Mesothelial cell of epicardium (in vitro differentiated cells): ENCODE measurements at regions not wholly inside any gene's neighbourhood (a gene's known extent, or its start where the extent isn't known, plus 50 kb on each side); places are given as distances from the start of the nearest gene placed in this dataset.

Source experiments
- DNase-seq, 2 experiments: peaks; one replicate each; pipeline ENCODE4 v3.0.0; 2021; ENCODE audit warnings: low spot score in 2 of 2; ENCODE audit not compliant: unreplicated experiment in 2 of 2
- H3K27ac Mint-ChIP-seq: 2 replicates; pipeline ENCODE4 v1.8.0; 2021; ENCODE audit warnings: mixed read lengths
- H3K27me3 Mint-ChIP-seq: 2 replicates; pipeline ENCODE4 v1.8.0; 2021; ENCODE audit warnings: low read depth, mixed read lengths
- H3K36me3 Mint-ChIP-seq: 2 replicates; pipeline ENCODE4 v1.8.0; 2021; ENCODE audit warnings: mixed read lengths
- H3K4me1 Mint-ChIP-seq: 2 replicates; pipeline ENCODE4 v1.8.0; 2021; ENCODE audit warnings: mixed read lengths
- H3K4me3 Mint-ChIP-seq: 2 replicates; pipeline ENCODE4 v1.8.0; 2021; ENCODE audit warnings: mild to moderate bottlenecking, moderate library complexity, mixed read lengths
- H3K9me3 Mint-ChIP-seq: 2 replicates; pipeline ENCODE4 v1.8.0; 2021; ENCODE audit warnings: mixed read lengths
- CTCF ChIP-seq: fragments of 200-600 bp; sonication (generic); IDR thresholded peaks from one replicate; pipeline ENCODE4 v1.5.0; 2021; ENCODE audit warnings: antibody characterized with exemption; ENCODE audit not compliant: unreplicated experiment

- Mint-ChIP-seq H3K9me3 (peaks cover 10% of the 10 kb centered on the region), H3K4me1 (no peaks in the 10 kb centered on the region), H3K27ac (no peak overlapping the region), H3K4me3 (no peak overlapping the region), H3K36me3 (no peaks in the 10 kb centered on the region), H3K27me3 (peaks cover 8% of the 10 kb centered on the region)
- no peak for TF ChIP-seq CTCF
- DNase-seq: no peak
Measured at GRCh38 chr4:14668296-14668695, 334.0 kb upstream of the CPEB2 start.

- no peak for TF ChIP-seq CTCF
- no peak for DNase-seq
- H3K4me3 Mint-ChIP-seq: no peak overlapping the region
- H3K27ac Mint-ChIP-seq: no peak overlapping the region
- no peaks in the 10 kb centered on the region for H3K4me1 Mint-ChIP-seq
- peaks cover 11% of the 10 kb centered on the region for H3K27me3 Mint-ChIP-seq
- no peaks in the 10 kb centered on the region for H3K36me3 Mint-ChIP-seq
- peaks cover 10% of the 10 kb centered on the region for H3K9me3 Mint-ChIP-seq
Measured at GRCh38 chr4:14669371-14669770, 332.9 kb upstream of the CPEB2 start.

GRCh38 chr4:14671146-14671545 lies 331.1 kb upstream of the CPEB2 start:
- no peak for TF ChIP-seq CTCF

GRCh38 chr4:14675279-14675985 lies 326.8 kb upstream of the CPEB2 start:
- Mint-ChIP-seq H3K9me3 (no peaks in the 10 kb centered on the region), H3K27me3 (peaks cover 12% of the 10 kb centered on the region), H3K4me3 (no peak overlapping the region), H3K4me1 (no peaks in the 10 kb centered on the region), H3K36me3 (no peaks in the 10 kb centered on the region), H3K27ac (no peak overlapping the region)
- DNase-seq: no peak
- TF ChIP-seq CTCF: no peak

More at GRCh38 chr4:14671146-14671545, 331.1 kb upstream of the CPEB2 start:
- peaks cover 5% of the 10 kb centered on the region for H3K9me3 Mint-ChIP-seq
- no peaks in the 10 kb centered on the region for H3K36me3 Mint-ChIP-seq
- no peak overlapping the region for H3K27ac Mint-ChIP-seq
- H3K4me3 Mint-ChIP-seq: no peak overlapping the region
- H3K4me1 Mint-ChIP-seq: no peaks in the 10 kb centered on the region
- H3K27me3 Mint-ChIP-seq: peaks cover 11% of the 10 kb centered on the region
- no peak for DNase-seq

- Mint-ChIP-seq H3K36me3 (no peaks in the 10 kb centered on the region), H3K9me3 (peaks cover 14% of the 10 kb centered on the region), H3K4me3 (no peak overlapping the region), H3K27ac (no peak overlapping the region), H3K4me1 (no peaks in the 10 kb centered on the region), H3K27me3 (peaks cover 4% of the 10 kb centered on the region)
- no peak for TF ChIP-seq CTCF
- DNase-seq: no peak
Measured at GRCh38 chr4:14679906-14680305, 322.4 kb upstream of the CPEB2 start.
